Trophoblast cell (in vitro differentiated cells and primary cell): ENCODE measurements at regions not wholly inside any gene's neighbourhood (a gene's known extent, or its start where the extent isn't known, plus 50 kb on each side); places are given as distances from the start of the nearest gene placed in this dataset.

ENCODE experiments used
- DNase-seq, 2 donors: peaks; one replicate each; pipeline ENCODE4 v3.0.0-alpha.2; 2016
- H2AFZ ChIP-seq: 2 replicates; pipeline ENCODE4 v1.6.1; 2013; ENCODE audit warnings: low read length, moderate library complexity, mild to moderate bottlenecking; ENCODE audit not compliant: insufficient read depth, poor library complexity
- H2AK5ac ChIP-seq: 2 replicates; pipeline ENCODE4 v1.6.1; 2013; ENCODE audit warnings: mild to moderate bottlenecking, low read length
- H2BK120ac ChIP-seq: 2 replicates; pipeline ENCODE4 v1.6.1; 2013; ENCODE audit warnings: low read length, mild to moderate bottlenecking, moderate library complexity; ENCODE audit not compliant: insufficient read depth, poor library complexity
- H2BK12ac ChIP-seq: 2 replicates; pipeline ENCODE4 v1.6.1; 2013; ENCODE audit warnings: mild to moderate bottlenecking, low read length, moderate library complexity
- H2BK5ac ChIP-seq: 2 replicates; pipeline ENCODE4 v1.6.1; 2013; ENCODE audit warnings: low read length, low read depth, moderate library complexity, mild to moderate bottlenecking; ENCODE audit not compliant: poor library complexity
- H3K14ac ChIP-seq: 2 replicates; pipeline ENCODE4 v1.6.1; 2013; ENCODE audit warnings: mild to moderate bottlenecking, low read length
- H3K18ac ChIP-seq: 2 replicates; pipeline ENCODE4 v1.6.1; 2013; ENCODE audit warnings: mild to moderate bottlenecking, low read length
- H3K23ac ChIP-seq: 2 replicates; pipeline ENCODE4 v1.6.1; 2013; ENCODE audit warnings: low read length
- H3K27ac ChIP-seq: 2 replicates; pipeline ENCODE4 v1.5.1; 2013; ENCODE audit warnings: low read depth, mild to moderate bottlenecking, inconsistent platforms, low read length, moderate library complexity
- H3K27me3 ChIP-seq: 2 replicates; pipeline ENCODE4 v1.6.1; 2013; ENCODE audit warnings: inconsistent platforms, mild to moderate bottlenecking, low read length, moderate library complexity; ENCODE audit not compliant: insufficient read depth
- H3K36me3 ChIP-seq, 2 experiments: 1 replicate in 1 of 2; 2 replicates in 1 of 2; pipeline ENCODE4 v1.6.1; 2013; ENCODE audit warnings: low read length in 2 of 2, mild to moderate bottlenecking in 2 of 2, moderate library complexity in 1 of 2; ENCODE audit not compliant: insufficient read depth in 2 of 2, control insufficient read depth in 1 of 2
- H3K4ac ChIP-seq: 2 replicates; pipeline ENCODE4 v1.6.1; 2013; ENCODE audit warnings: low read depth, mild to moderate bottlenecking, low read length, moderate library complexity
- H3K4me1 ChIP-seq, 2 experiments: 1 replicate in 1 of 2; 2 replicates in 1 of 2; pipeline ENCODE4 v1.6.1; 2013; ENCODE audit warnings: low read length in 2 of 2, mild to moderate bottlenecking in 2 of 2, moderate library complexity in 1 of 2; ENCODE audit not compliant: insufficient read depth in 2 of 2, control insufficient read depth in 1 of 2
- H3K4me2 ChIP-seq: 2 replicates; pipeline ENCODE4 v1.6.1; 2013; ENCODE audit warnings: inconsistent platforms, mild to moderate bottlenecking, low read length, moderate library complexity
- H3K4me3 ChIP-seq: 2 replicates; pipeline ENCODE4 v1.5.1; 2013; ENCODE audit warnings: mild to moderate bottlenecking, low read depth, low read length, inconsistent platforms
- H3K79me1 ChIP-seq: one replicate; pipeline ENCODE4 v1.6.1; 2013; ENCODE audit warnings: low read length
- H3K79me2 ChIP-seq: 2 replicates; pipeline ENCODE4 v1.6.1; 2013; ENCODE audit warnings: low read length, mild to moderate bottlenecking; ENCODE audit not compliant: control insufficient read depth, insufficient read depth, poor library complexity
- H3K9ac ChIP-seq: 2 replicates; pipeline ENCODE4 v1.6.1; 2013; ENCODE audit warnings: mild to moderate bottlenecking, low read length
- H3K9me3 ChIP-seq: 2 replicates; pipeline ENCODE4 v1.6.1; 2013; ENCODE audit warnings: low read depth, mild to moderate bottlenecking, control low read depth, inconsistent platforms, low read length; ENCODE audit not compliant: insufficient read depth
- H4K12ac ChIP-seq: 2 replicates; pipeline ENCODE4 v1.6.1; 2013; ENCODE audit warnings: low read depth, mild to moderate bottlenecking, low read length, moderate library complexity
- H4K8ac ChIP-seq: 2 replicates; pipeline ENCODE4 v1.6.1; 2013; ENCODE audit warnings: low read depth, mild to moderate bottlenecking, low read length, moderate library complexity
- H4K91ac ChIP-seq: one replicate; pipeline ENCODE4 v1.6.1; 2013; ENCODE audit warnings: low read depth, mild to moderate bottlenecking, low read length, moderate library complexity
- WGBS: extraction: QIAGEN DNeasy Blood & Tissue Kit; methylation state at CpG from one replicate; pipeline ENCODE4 v1.1.7; 2013; ENCODE audit warnings: missing lambda C conversion rate; ENCODE audit not compliant: insufficient read length, insufficient coverage; ENCODE audit errors: extremely low coverage; 5-methylcytosine and 5-hydroxymethylcytosine counted together

DNA sequence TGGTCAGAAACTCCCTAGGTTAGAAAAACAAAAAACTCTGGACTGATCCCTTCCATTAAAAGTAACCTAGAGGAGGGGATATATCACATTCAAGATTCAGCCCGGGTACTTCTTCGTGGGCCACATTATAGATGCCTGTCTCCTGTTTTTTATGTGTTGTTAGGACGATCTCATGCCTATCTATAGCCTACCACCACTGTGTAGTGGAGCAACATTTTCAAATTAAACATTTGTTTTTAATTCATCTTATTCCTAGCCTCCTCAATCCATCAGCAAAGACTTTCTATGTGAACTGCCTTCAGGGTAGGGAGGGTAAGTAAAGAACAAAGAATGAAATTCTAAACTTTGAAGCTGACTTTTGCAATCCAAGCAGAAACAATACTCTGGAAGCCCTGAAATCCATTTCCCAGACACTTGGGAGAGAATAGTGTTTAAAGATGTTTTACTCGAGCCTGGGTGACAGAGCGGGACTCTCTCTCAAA is 379.4 kb downstream of the ANXA1 start:
- Histone ChIP-seq H3K4me3 (no peak overlapping the region), H3K23ac (no peak overlapping the region), H3K9ac (no peak overlapping the region), H3K27ac (no peak overlapping the region), H2AFZ (no peak overlapping the region), H3K14ac (no peak overlapping the region), H2BK5ac (no peak overlapping the region), H3K4me2 (no peak overlapping the region), H3K79me1 (no peaks in the 10 kb centered on the region), H2BK12ac (no peak overlapping the region), H2BK120ac (no peak overlapping the region), H4K8ac (no peak overlapping the region), H4K91ac (no peak overlapping the region), H3K27me3 (no peaks in the 10 kb centered on the region), H3K4me1 (no peaks in the 10 kb centered on the region), H3K18ac (no peak overlapping the region), H3K79me2 (no peaks in the 10 kb centered on the region), H4K12ac (no peak overlapping the region), H3K4ac (no peak overlapping the region), H2AK5ac (no peak overlapping the region), H3K9me3 (peaks cover 2% of the 10 kb centered on the region), H3K36me3 (no peaks in the 10 kb centered on the region)
- no CpG with 5 or more reads among the region's 5 CpGs for WGBS
- no peak for DNase-seq

DNA sequence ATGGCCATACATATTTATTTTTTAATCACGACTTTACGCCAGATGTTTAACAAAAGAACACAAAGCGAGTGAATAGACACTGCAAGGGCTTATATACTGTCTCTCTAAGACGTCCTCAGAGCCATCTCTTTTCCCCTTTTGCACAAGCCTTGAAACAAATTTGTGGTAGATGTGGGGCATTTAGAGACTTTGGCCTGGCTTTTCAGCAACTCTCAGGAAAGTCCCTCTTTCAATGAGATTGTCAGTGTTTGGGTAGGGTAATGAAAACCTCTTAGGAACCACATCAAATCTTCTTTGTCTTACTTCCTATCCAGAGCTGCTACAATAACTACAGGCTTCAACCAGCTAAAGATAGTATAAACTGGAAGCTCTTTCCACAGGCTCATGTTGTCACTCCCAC is 380.0 kb downstream of the ANXA1 start:
- Histone ChIP-seq H3K27me3 (no peaks in the 10 kb centered on the region), H3K79me2 (no peaks in the 10 kb centered on the region), H2BK5ac (no peak overlapping the region), H3K9me3 (peaks cover 2% of the 10 kb centered on the region), H3K27ac (no peak overlapping the region), H2AK5ac (no peak overlapping the region), H3K4ac (no peak overlapping the region), H2BK120ac (no peak overlapping the region), H4K12ac (no peak overlapping the region), H3K4me3 (no peak overlapping the region), H4K91ac (no peak overlapping the region), H3K23ac (no peak overlapping the region), H3K4me2 (no peak overlapping the region), H3K79me1 (no peaks in the 10 kb centered on the region), H4K8ac (no peak overlapping the region), H3K18ac (no peak overlapping the region), H3K9ac (no peak overlapping the region), H3K14ac (no peak overlapping the region), H3K4me1 (no peaks in the 10 kb centered on the region), H3K36me3 (no peaks in the 10 kb centered on the region), H2AFZ (no peak overlapping the region), H2BK12ac (no peak overlapping the region)
- no CpG with 5 or more reads among the region's 4 CpGs for WGBS
- no peak for DNase-seq

DNA sequence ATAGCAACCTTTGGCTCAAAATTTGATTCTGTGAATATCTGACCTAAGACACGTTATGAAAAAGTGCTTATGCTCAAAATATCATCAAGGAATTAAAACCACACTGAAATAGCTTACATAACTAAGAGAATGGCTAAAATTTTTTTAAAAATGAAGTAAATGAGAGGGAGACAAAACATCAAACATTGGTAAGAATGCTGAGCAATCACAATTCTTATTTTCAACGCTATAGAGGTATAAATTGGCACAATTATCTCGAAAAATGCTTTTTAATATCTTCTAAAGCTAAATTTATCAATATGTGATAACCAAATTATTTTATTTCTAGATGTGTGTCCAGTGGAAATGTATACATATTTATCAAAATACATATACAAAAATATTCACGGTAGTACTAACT is 381.3 kb downstream of the ANXA1 start:
- DNase-seq = no peak
- Histone ChIP-seq H2AFZ (no peak overlapping the region), H3K79me2 (no peaks in the 10 kb centered on the region), H3K23ac (no peak overlapping the region), H3K4me1 (no peaks in the 10 kb centered on the region), H2AK5ac (no peak overlapping the region), H3K4me3 (no peak overlapping the region), H3K14ac (no peak overlapping the region), H3K79me1 (no peaks in the 10 kb centered on the region), H3K9ac (no peak overlapping the region), H3K27me3 (no peaks in the 10 kb centered on the region), H2BK5ac (no peak overlapping the region), H2BK120ac (no peak overlapping the region), H4K12ac (no peak overlapping the region), H4K8ac (no peak overlapping the region), H3K4ac (no peak overlapping the region), H3K4me2 (no peak overlapping the region), H2BK12ac (no peak overlapping the region), H3K9me3 (no peaks in the 10 kb centered on the region), H4K91ac (no peak overlapping the region), H3K27ac (no peak overlapping the region), H3K36me3 (no peaks in the 10 kb centered on the region), H3K18ac (no peak overlapping the region)
- no CpG with 5 or more reads among the region's 4 CpGs for WGBS

DNA sequence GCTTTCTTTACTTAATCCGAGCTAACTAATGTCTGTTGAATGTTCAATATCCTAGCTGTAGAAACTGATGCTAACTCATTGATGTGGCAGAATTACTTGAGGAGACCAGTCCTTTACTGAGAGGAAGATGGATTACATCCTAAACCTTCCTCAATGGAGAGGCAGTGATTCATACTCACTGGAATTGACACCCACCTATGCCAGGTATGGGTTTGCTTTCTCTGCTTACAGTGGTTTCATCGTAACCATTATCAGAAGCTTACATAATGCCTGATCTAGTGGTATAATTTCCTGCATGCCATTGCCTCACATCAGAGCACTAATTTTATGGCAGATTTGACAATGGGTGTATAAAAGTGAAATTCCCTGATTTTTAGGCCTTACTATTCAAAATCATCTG is 384.7 kb downstream of the ANXA1 start:
- no peak overlapping the region for H3K4ac ChIP-seq
- WGBS = no CpG with 5 or more reads among the region's 2 CpGs

More for the DNA sequence above, 384.7 kb downstream of the ANXA1 start:
- no peak overlapping the region for H4K8ac ChIP-seq
- H2AK5ac ChIP-seq = no peak overlapping the region
- H3K9ac ChIP-seq = no peak overlapping the region
- no peak overlapping the region for H2BK12ac ChIP-seq
- no peak overlapping the region for H3K27ac ChIP-seq
- H3K4me3 ChIP-seq = no peak overlapping the region
- no peaks in the 10 kb centered on the region for H3K9me3 ChIP-seq
- no peak overlapping the region for H2AFZ ChIP-seq
- no peak overlapping the region for H3K18ac ChIP-seq
- H3K36me3 ChIP-seq = no peaks in the 10 kb centered on the region
- H2BK120ac ChIP-seq = no peak overlapping the region
- H4K12ac ChIP-seq = no peak overlapping the region
- H3K23ac ChIP-seq = no peak overlapping the region
- H3K79me1 ChIP-seq = no peaks in the 10 kb centered on the region
- H3K4me2 ChIP-seq = no peak overlapping the region
- no peaks in the 10 kb centered on the region for H3K4me1 ChIP-seq
- no peak overlapping the region for H3K14ac ChIP-seq
- no peak for DNase-seq
- no peaks in the 10 kb centered on the region for H3K79me2 ChIP-seq
- no peak overlapping the region for H2BK5ac ChIP-seq
- no peak overlapping the region for H4K91ac ChIP-seq
- no peaks in the 10 kb centered on the region for H3K27me3 ChIP-seq
